WI38 (cell line): ENCODE measurements at regions not wholly inside any gene's neighbourhood (a gene's known extent, or its start where the extent isn't known, plus 50 kb on each side); places are given as distances from the start of the nearest gene placed in this dataset.

Source experiments
- H3K4me3 ChIP-seq: 2 replicates; pipeline ENCODE4 v1.5.1; 2011; ENCODE audit warnings: low read depth, mild to moderate bottlenecking, control low read depth, low read length
- CTCF ChIP-seq: IDR thresholded peaks from 2 replicates; pipeline ENCODE4 v1.5.1; 2012; ENCODE audit warnings: low read depth, mild to moderate bottlenecking, control low read depth, low read length

GRCh38 chr2:189960346-189960745 lies 102.2 kb downstream of the MSTN start:
- no peak for TF ChIP-seq CTCF
- no peak overlapping the region for H3K4me3 ChIP-seq

GRCh38 chr2:189959450-189959849 lies 103.1 kb downstream of the MSTN start:
- no peak for TF ChIP-seq CTCF
- H3K4me3 ChIP-seq: no peak overlapping the region

- TF ChIP-seq CTCF: no peak
- H3K4me3 ChIP-seq: no peak overlapping the region
These were observed 107.5 kb downstream of the MSTN start for GRCh38 chr2:189954989-189955388.

GRCh38 chr2:189952536-189953109 lies 109.9 kb downstream of the MSTN start:
- no peak for TF ChIP-seq CTCF
- H3K4me3 ChIP-seq: no peak overlapping the region

GRCh38 chr2:189951791-189952535 lies 110.6 kb downstream of the MSTN start:
- TF ChIP-seq CTCF: no peak

GRCh38 chr2:189943009-189943408 lies 119.5 kb downstream of the MSTN start:
- TF ChIP-seq CTCF: no peak
- H3K4me3 ChIP-seq: no peak overlapping the region

More at GRCh38 chr2:189951791-189952535, 110.6 kb downstream of the MSTN start:
- no peak overlapping the region for H3K4me3 ChIP-seq

GRCh38 chr2:189940913-189941312 lies 121.6 kb downstream of the MSTN start:
- TF ChIP-seq CTCF: no peak
- no peak overlapping the region for H3K4me3 ChIP-seq
